Neural cell (in vitro differentiated cells): ENCODE measurements at regions not wholly inside any gene's neighbourhood (a gene's known extent, or its start where the extent isn't known, plus 50 kb on each side); places are given as distances from the start of the nearest gene placed in this dataset.

ENCODE experiments used
- H2AFZ ChIP-seq: fragments of 200-600, 300-800 bp; sonication (generic), shearing (Covaris generic); 2 replicates; pipeline ENCODE4 v1.6.0; 2014; ENCODE audit warnings: low read depth, mild to moderate bottlenecking, antibody characterized with exemption, low read length, moderate library complexity
- H3F3A ChIP-seq: fragments of 200-600 bp; shearing (Covaris generic); 2 replicates; pipeline ENCODE4 v1.6.1; 2016; ENCODE audit warnings: mild to moderate bottlenecking, moderate library complexity, mixed read lengths, antibody characterized with exemption, low read length; ENCODE audit not compliant: insufficient read depth, poor library complexity, severe bottlenecking
- H3K27ac ChIP-seq: fragments of 200-600, 300-800 bp; sonication (generic), shearing (Covaris generic); 2 replicates; pipeline ENCODE4 v1.5.1; 2014; ENCODE audit warnings: mild to moderate bottlenecking, low read length, moderate library complexity
- H3K27me3 ChIP-seq: fragments of 300-800, 200-600 bp; sonication (generic), shearing (Covaris generic); 2 replicates; pipeline ENCODE4 v1.6.0; 2014; ENCODE audit warnings: mild to moderate bottlenecking, low read depth, low read length, moderate library complexity; ENCODE audit not compliant: insufficient read depth
- H3K36me3 ChIP-seq: fragments of 300-800, 200-600 bp; sonication (generic), shearing (Covaris generic); 2 replicates; pipeline ENCODE4 v1.5.1; 2014; ENCODE audit warnings: mild to moderate bottlenecking, antibody characterized with exemption, low read length, moderate library complexity; ENCODE audit not compliant: insufficient read depth
- H3K4me2 ChIP-seq: fragments of 300-800, 200-600 bp; sonication (generic), shearing (Covaris generic); 2 replicates; pipeline ENCODE4 v1.6.0; 2014; ENCODE audit warnings: mild to moderate bottlenecking, low read length
- H3K4me3 ChIP-seq: fragments of 300-800, 200-600 bp; sonication (generic), shearing (Covaris generic); 2 replicates; pipeline ENCODE4 v1.5.1; 2014; ENCODE audit warnings: mild to moderate bottlenecking, low read length, moderate library complexity
- H3K79me2 ChIP-seq: fragments of 200-600 bp; shearing (Covaris generic); replicated peaks from 2 replicates; pipeline ENCODE4 v1.6.0; 2014; ENCODE audit warnings: mild to moderate bottlenecking, low read length, moderate library complexity; ENCODE audit not compliant: insufficient read depth
- H3K9ac ChIP-seq: fragments of 300-800, 200-600 bp; sonication (generic), shearing (Covaris generic); 2 replicates; pipeline ENCODE4 v1.6.1; 2016; ENCODE audit warnings: mild to moderate bottlenecking, low read length, mixed read lengths
- H3K9me2 ChIP-seq: fragments of 200-600 bp; shearing (Covaris generic); 2 replicates; pipeline ENCODE4 v1.6.1; 2016; ENCODE audit warnings: mild to moderate bottlenecking, low read length, mixed read lengths; ENCODE audit not compliant: insufficient read depth
- H3K9me3 ChIP-seq: fragments of 200-600, 300-800 bp; sonication (generic), shearing (Covaris generic); 2 replicates; pipeline ENCODE4 v1.6.1; 2016; ENCODE audit warnings: mild to moderate bottlenecking, mixed run types, low read length, moderate library complexity, mixed read lengths
- H4K20me1 ChIP-seq: fragments of 200-600 bp; shearing (Covaris generic); 2 replicates; pipeline ENCODE4 v1.6.1; 2016; ENCODE audit warnings: mild to moderate bottlenecking, mixed run types; ENCODE audit not compliant: insufficient read depth
- CTCF ChIP-seq: fragments of 450-650 bp; IDR thresholded peaks from 2 replicates; pipeline ENCODE4 v1.5.1; 2014; ENCODE audit warnings: antibody characterized with exemption, mild to moderate bottlenecking, moderate library complexity; ENCODE audit not compliant: poor library complexity, severe bottlenecking
- EP300 ChIP-seq: fragments of 450-650 bp; conservative IDR thresholded peaks from 2 replicates; pipeline ENCODE4 v1.6.1; 2014; ENCODE audit warnings: antibody characterized with exemption, mild to moderate bottlenecking, moderate library complexity; ENCODE audit not compliant: poor library complexity, severe bottlenecking
- EZH2 ChIP-seq: fragments of 200-600, 300-800 bp; shearing (Covaris generic), sonication (generic); IDR thresholded peaks from 2 replicates; pipeline ENCODE4 v1.6.1; 2014; ENCODE audit warnings: antibody characterized with exemption, low read length, borderline replicate concordance, mild to moderate bottlenecking; ENCODE audit not compliant: insufficient read depth, poor library complexity, severe bottlenecking
- MXI1 ChIP-seq: fragments of 450-650 bp; conservative IDR thresholded peaks from 2 replicates; pipeline ENCODE4 v1.6.1; 2014; ENCODE audit warnings: antibody characterized with exemption, mild to moderate bottlenecking; ENCODE audit not compliant: poor library complexity, severe bottlenecking
- POLR2AphosphoS5 ChIP-seq: IDR thresholded peaks from 2 replicates; pipeline ENCODE4 v1.6.1; 2012
- RAD21 ChIP-seq: fragments of 450-650 bp; conservative IDR thresholded peaks from 2 replicates; pipeline ENCODE4 v1.6.1; 2014; ENCODE audit warnings: antibody characterized with exemption, mild to moderate bottlenecking, moderate library complexity
- SMC3 ChIP-seq: fragments of 450-650 bp; conservative IDR thresholded peaks from 2 replicates; pipeline ENCODE4 v1.6.1; 2014; ENCODE audit warnings: antibody characterized with exemption, mild to moderate bottlenecking, moderate library complexity; ENCODE audit not compliant: poor library complexity
- TAF1 ChIP-seq: IDR thresholded peaks from 2 replicates; pipeline ENCODE4 v1.6.1; 2012; ENCODE audit warnings: low read depth
- TF ChIP-seq, protein P1 (sequence below): IDR thresholded peaks from 2 replicates; pipeline ENCODE4 v1.6.1; 2012; ENCODE audit warnings: borderline replicate concordance

DNA sequence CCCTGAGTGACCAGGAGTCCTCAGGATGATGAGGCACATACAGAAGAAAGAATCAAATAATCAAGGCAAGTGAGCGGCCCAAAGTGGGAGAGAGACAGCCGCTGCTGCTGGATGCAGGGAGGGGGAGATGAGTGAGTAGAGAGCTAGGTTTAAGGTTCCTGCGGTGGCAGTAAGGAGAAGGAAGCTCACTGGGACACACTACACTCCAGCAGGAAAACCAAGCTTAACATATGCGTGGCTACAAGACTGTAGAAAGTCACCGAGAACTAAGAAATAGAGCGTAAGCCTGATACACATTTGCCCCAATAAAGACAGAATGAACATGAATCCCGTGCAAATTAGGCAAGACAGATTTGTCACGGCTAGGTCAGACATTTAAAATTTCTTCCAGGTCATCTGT lies 470.2 kb downstream of the KDM4C start:
- no peak overlapping the region for H3K27ac ChIP-seq
- H3K36me3 ChIP-seq, result no peaks in the 10 kb centered on the region
- no peak overlapping the region for H2AFZ ChIP-seq
- H3K27me3 ChIP-seq, result no peaks in the 10 kb centered on the region
- H3K4me3 ChIP-seq, result no peak overlapping the region
- no peak overlapping the region for H3K9ac ChIP-seq
- no peak for TF ChIP-seq CTCF
- TF ChIP-seq TAF1, result no peak
- TF ChIP-seq MXI1, result no peak
- no peak for TF ChIP-seq EZH2
- TF ChIP-seq, protein P1, sequence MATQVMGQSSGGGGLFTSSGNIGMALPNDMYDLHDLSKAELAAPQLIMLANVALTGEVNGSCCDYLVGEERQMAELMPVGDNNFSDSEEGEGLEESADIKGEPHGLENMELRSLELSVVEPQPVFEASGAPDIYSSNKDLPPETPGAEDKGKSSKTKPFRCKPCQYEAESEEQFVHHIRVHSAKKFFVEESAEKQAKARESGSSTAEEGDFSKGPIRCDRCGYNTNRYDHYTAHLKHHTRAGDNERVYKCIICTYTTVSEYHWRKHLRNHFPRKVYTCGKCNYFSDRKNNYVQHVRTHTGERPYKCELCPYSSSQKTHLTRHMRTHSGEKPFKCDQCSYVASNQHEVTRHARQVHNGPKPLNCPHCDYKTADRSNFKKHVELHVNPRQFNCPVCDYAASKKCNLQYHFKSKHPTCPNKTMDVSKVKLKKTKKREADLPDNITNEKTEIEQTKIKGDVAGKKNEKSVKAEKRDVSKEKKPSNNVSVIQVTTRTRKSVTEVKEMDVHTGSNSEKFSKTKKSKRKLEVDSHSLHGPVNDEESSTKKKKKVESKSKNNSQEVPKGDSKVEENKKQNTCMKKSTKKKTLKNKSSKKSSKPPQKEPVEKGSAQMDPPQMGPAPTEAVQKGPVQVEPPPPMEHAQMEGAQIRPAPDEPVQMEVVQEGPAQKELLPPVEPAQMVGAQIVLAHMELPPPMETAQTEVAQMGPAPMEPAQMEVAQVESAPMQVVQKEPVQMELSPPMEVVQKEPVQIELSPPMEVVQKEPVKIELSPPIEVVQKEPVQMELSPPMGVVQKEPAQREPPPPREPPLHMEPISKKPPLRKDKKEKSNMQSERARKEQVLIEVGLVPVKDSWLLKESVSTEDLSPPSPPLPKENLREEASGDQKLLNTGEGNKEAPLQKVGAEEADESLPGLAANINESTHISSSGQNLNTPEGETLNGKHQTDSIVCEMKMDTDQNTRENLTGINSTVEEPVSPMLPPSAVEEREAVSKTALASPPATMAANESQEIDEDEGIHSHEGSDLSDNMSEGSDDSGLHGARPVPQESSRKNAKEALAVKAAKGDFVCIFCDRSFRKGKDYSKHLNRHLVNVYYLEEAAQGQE, result no peak
- TF ChIP-seq POLR2AphosphoS5, result no peak
- TF ChIP-seq EP300, result no peak
- no peak for TF ChIP-seq RAD21
- no peak for TF ChIP-seq SMC3
- no peaks in the 10 kb centered on the region for H3K9me2 ChIP-seq
- H3K9me3 ChIP-seq, result no peaks in the 10 kb centered on the region
- H4K20me1 ChIP-seq, result no peaks in the 10 kb centered on the region
- H3K79me2 ChIP-seq, result no peaks in the 10 kb centered on the region
- no peak overlapping the region for H3K4me2 ChIP-seq
- no peaks in the 10 kb centered on the region for H3F3A ChIP-seq

GRCh38 chr9:7226007-7226640 lies 468.4 kb downstream of the KDM4C start:
- Histone ChIP-seq H3K36me3 (no peaks in the 10 kb centered on the region), H3K79me2 (no peaks in the 10 kb centered on the region), H3K4me3 (no peak overlapping the region), H4K20me1 (no peaks in the 10 kb centered on the region), H3K9me3 (no peaks in the 10 kb centered on the region), H3K4me2 (no peak overlapping the region), H3K9ac (no peak overlapping the region), H3K9me2 (no peaks in the 10 kb centered on the region), H3F3A (no peaks in the 10 kb centered on the region), H2AFZ (no peak overlapping the region), H3K27me3 (no peaks in the 10 kb centered on the region), H3K27ac (no peak overlapping the region)
- TF ChIP-seq CTCF (no peak), RAD21 (no peak), SMC3 (no peak), EP300 (no peak), TAF1 (no peak), MXI1 (no peak), POLR2AphosphoS5 (no peak), EZH2 (no peak)
- TF ChIP-seq, protein P1, result no peak
